GM18861 (cell line): ENCODE measurements at regions not wholly inside any gene's neighbourhood (a gene's known extent, or its start where the extent isn't known, plus 50 kb on each side); places are given as distances from the start of the nearest gene placed in this dataset.

Experiments used
- ATAC-seq: cut with Tn5 transposase; IDR thresholded peaks from one replicate; pipeline ENCODE4 v1.9.1; 2021; ENCODE audit not compliant: unreplicated experiment

DNA sequence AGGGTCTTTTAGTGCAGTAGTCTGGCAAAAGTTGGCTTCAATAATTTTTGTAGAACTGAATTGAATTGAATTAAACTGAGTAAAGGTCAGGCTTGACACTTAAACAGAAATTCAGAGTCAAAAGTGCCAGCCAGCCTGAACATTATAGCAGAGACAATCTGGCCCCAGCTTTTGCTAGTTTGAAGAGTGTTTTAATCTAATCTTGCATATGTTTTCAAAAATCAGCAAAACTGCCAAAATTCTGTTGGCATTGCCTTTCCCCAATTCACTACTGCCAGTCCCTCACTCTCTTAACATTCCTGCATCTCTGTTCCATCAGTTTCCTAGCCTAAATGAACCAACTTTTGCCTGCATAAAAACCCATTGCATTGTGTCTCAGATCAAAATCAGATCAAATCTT is 403.8 kb downstream of the NUF2 start:
- no peak for ATAC-seq

GRCh38 chr1:163730411-163730821 is 408.7 kb downstream of the NUF2 start:
- ATAC-seq = no peak

GRCh38 chr1:163737261-163737660 is 415.5 kb downstream of the NUF2 start:
- no peak for ATAC-seq

GRCh38 chr1:163744301-163744887 is 422.6 kb downstream of the NUF2 start:
- ATAC-seq = no peak

GRCh38 chr1:163745204-163745603 is 423.4 kb downstream of the NUF2 start:
- no peak for ATAC-seq

- ATAC-seq = no peak
Observed at GRCh38 chr1:163747261-163747660, 425.5 kb downstream of the NUF2 start.

DNA sequence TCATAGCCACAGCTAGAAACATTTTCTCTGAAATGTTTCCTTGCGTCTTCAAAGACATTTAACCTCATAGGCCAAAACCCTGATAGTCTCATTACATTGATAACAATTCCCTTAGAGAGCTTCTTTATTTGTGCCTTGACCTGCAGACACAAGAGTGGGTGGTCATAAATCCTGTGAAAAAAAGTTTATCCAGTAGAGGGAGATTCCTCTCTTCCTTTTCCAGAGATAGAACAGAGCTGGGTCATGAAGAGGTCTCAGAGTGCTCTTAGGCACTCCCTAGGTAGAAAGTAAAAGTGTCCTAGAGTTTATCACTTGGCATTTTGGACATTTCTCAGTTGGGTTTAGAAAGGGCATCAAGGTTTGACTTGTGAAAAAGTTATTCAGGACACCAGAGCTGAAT is 426.1 kb downstream of the NUF2 start:
- no peak for ATAC-seq

- ATAC-seq = no peak
Observed at GRCh38 chr1:163758977-163759670, 437.4 kb downstream of the NUF2 start.

DNA sequence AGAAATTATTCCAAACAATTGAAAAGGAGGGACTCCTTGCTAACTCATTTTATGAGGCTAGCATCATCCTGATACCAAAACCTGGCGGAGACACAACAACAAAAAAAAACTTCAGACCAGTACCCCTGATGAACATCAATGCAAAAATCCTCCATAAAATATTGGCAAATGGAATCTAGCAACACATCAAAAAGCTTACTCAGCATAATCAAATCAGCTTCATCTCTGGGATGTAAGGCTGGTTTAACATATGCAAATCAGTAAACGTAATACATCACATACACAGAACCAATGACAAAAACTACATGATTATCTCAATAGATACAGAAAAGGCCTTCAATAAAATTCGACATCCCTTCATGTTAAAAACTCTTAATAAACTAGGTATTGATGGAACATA is 440.1 kb downstream of the NUF2 start:
- no peak for ATAC-seq

DNA sequence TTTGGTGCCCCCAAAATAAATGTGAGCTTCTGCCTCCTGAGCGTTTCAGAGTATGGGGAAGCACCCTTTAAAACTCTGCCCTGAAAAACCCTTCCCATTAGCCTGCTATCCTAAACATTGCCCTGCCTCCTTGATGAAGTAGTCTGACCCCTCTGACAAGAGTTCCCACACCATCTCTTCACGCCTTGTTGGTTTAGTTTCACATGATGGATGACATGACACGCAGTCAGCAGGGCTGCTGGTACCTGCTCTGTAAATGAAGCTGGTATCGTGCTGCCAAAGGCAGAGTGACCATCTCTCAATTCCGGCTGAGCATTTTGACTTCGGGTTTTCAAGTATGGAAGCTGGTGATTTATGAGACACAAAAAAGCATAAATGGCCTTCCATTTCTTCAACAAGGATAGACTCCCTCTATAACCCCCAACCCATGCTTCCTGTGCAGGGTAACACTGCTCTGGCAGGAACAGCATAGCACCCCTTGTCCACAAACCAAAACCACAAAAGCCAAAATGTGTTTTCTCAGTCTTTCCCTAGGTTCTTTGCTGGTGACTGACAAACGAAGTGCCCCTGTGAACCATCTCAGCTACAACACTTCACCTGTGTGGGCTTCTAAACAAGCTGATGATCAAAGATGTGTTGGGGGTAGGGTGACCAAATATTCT is 444.6 kb downstream of the NUF2 start:
- no peak for ATAC-seq

GRCh38 chr1:163768576-163768975 is 446.8 kb downstream of the NUF2 start:
- ATAC-seq = no peak

DNA sequence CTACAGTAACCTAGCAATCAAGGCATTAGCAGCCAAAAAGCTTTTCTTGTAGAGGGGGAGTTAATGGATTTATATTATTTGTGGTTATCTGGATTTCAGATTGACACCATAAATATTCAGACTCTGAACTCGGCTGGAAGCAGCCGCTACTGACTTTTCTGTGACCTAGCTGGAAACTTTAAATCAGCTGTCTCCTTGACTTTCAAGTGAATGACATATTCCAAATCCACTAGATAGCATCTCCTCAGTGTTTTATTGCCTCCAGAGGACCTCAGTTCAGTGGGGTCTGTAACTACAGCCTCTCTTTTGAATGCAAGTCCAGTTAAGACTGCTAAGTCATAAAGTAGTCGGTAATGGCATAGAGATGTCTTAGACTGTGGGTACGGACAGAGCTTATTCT is 448.5 kb downstream of the NUF2 start:
- ATAC-seq = no peak

DNA sequence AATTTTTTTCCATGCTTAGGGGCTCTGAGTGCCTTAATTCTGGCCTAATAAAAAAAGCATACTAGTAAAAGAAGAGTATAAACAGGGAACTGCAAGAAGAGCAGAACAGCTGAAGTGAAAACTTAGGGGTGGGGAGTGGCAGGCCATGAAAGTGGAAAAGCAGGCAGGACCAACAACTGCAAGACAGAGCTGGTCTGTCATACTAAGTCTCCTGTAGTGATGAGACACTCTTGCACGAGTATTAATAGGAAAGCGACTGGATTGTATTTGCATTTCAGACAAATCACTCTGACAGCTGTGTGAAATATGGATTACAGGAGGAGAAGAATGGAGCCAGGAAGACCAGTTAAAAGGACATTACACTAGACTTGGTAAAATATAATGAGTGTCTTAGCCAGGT is 449.9 kb downstream of the NUF2 start:
- ATAC-seq = no peak

GRCh38 chr1:163772246-163772645 is 450.5 kb downstream of the NUF2 start:
- ATAC-seq = no peak

- no peak for ATAC-seq
Observed at GRCh38 chr1:163773396-163773795, 451.6 kb downstream of the NUF2 start.

- no peak for ATAC-seq
Observed at GRCh38 chr1:163774401-163774945, 452.7 kb downstream of the NUF2 start.

- no peak for ATAC-seq
Observed at GRCh38 chr1:163774978-163775620, 453.3 kb downstream of the NUF2 start.

DNA sequence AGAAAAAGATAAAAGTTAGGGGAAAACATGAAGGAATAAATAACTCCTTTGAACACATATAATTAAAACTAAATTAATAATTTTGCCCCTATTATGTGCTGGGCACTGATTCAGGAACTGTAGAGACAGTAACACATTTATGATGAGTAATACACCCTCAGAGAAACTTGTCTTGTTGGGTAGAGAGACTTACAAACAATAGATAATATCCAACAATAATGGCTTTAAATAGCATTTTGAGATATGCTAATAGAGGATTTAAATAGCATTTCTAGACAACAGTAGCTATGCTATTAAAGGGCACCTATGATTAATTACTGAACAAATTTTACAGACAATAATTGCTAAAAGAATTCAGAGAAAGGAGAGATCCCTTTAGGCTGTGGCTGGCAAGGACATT is 455.5 kb downstream of the NUF2 start:
- no peak for ATAC-seq

DNA sequence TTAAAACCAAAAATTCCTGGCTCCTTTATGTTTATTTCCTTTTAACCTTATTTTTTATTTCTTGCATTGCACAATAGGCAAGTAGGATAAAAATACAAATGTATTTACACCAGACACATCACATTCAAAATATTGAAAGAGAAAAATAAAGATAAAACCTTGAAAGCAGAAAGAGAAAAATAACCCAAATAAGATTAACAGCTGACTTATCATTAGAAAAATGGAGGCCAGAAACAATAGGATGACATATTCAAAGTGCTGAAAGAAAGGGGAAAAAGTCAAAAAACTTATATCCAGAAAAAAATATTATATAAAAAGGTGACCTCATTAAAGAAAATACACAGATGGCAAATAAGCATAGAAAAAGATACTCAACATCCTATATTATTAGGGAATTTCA is 459.4 kb downstream of the NUF2 start:
- no peak for ATAC-seq

DNA sequence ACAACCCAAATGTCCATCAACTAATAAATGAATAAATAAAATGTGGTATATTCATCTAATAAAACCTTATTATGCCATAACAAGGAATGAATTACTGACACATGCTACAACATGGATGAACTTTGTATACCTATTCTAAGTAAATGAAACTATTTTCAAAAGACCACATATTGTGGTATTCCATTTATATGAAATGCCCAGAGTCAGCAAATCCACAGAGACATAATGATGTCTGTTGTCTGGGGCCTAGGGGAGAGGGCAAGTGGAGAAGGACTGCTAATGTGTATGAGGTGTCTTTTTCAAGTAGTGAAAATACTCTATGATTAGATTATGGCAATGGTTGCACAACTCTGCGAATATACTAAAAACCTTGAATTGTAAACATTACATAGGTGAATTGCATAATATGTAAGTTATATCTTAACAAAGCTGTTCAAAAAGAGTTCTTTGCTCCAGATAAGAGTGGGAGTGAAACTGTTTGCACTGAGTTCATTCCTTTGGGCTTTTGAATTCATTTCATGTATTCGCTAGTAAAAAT is 464.2 kb downstream of the NUF2 start:
- no peak for ATAC-seq

- no peak for ATAC-seq
Observed at GRCh38 chr1:163789911-163790310, 468.2 kb downstream of the NUF2 start.
